Trophoblast cell (in vitro differentiated cells and primary cell): ENCODE measurements at regions not wholly inside any gene's neighbourhood (a gene's known extent, or its start where the extent isn't known, plus 50 kb on each side); places are given as distances from the start of the nearest gene placed in this dataset.

Source experiments
- DNase-seq, 2 donors: peaks; one replicate each; pipeline ENCODE4 v3.0.0-alpha.2; 2016
- H2AFZ ChIP-seq: 2 replicates; pipeline ENCODE4 v1.6.1; 2013; ENCODE audit warnings: low read length, moderate library complexity, mild to moderate bottlenecking; ENCODE audit not compliant: insufficient read depth, poor library complexity
- H2AK5ac ChIP-seq: 2 replicates; pipeline ENCODE4 v1.6.1; 2013; ENCODE audit warnings: mild to moderate bottlenecking, low read length
- H2BK120ac ChIP-seq: 2 replicates; pipeline ENCODE4 v1.6.1; 2013; ENCODE audit warnings: low read length, mild to moderate bottlenecking, moderate library complexity; ENCODE audit not compliant: insufficient read depth, poor library complexity
- H2BK12ac ChIP-seq: 2 replicates; pipeline ENCODE4 v1.6.1; 2013; ENCODE audit warnings: mild to moderate bottlenecking, low read length, moderate library complexity
- H2BK5ac ChIP-seq: 2 replicates; pipeline ENCODE4 v1.6.1; 2013; ENCODE audit warnings: low read length, low read depth, moderate library complexity, mild to moderate bottlenecking; ENCODE audit not compliant: poor library complexity
- H3K14ac ChIP-seq: 2 replicates; pipeline ENCODE4 v1.6.1; 2013; ENCODE audit warnings: mild to moderate bottlenecking, low read length
- H3K18ac ChIP-seq: 2 replicates; pipeline ENCODE4 v1.6.1; 2013; ENCODE audit warnings: mild to moderate bottlenecking, low read length
- H3K23ac ChIP-seq: 2 replicates; pipeline ENCODE4 v1.6.1; 2013; ENCODE audit warnings: low read length
- H3K27ac ChIP-seq: 2 replicates; pipeline ENCODE4 v1.5.1; 2013; ENCODE audit warnings: low read depth, mild to moderate bottlenecking, inconsistent platforms, low read length, moderate library complexity
- H3K27me3 ChIP-seq: 2 replicates; pipeline ENCODE4 v1.6.1; 2013; ENCODE audit warnings: inconsistent platforms, mild to moderate bottlenecking, low read length, moderate library complexity; ENCODE audit not compliant: insufficient read depth
- H3K36me3 ChIP-seq, 2 experiments: 1 replicate in 1 of 2; 2 replicates in 1 of 2; pipeline ENCODE4 v1.6.1; 2013; ENCODE audit warnings: low read length in 2 of 2, mild to moderate bottlenecking in 2 of 2, moderate library complexity in 1 of 2; ENCODE audit not compliant: insufficient read depth in 2 of 2, control insufficient read depth in 1 of 2
- H3K4ac ChIP-seq: 2 replicates; pipeline ENCODE4 v1.6.1; 2013; ENCODE audit warnings: low read depth, mild to moderate bottlenecking, low read length, moderate library complexity
- H3K4me1 ChIP-seq, 2 experiments: 1 replicate in 1 of 2; 2 replicates in 1 of 2; pipeline ENCODE4 v1.6.1; 2013; ENCODE audit warnings: low read length in 2 of 2, mild to moderate bottlenecking in 2 of 2, moderate library complexity in 1 of 2; ENCODE audit not compliant: insufficient read depth in 2 of 2, control insufficient read depth in 1 of 2
- H3K4me2 ChIP-seq: 2 replicates; pipeline ENCODE4 v1.6.1; 2013; ENCODE audit warnings: inconsistent platforms, mild to moderate bottlenecking, low read length, moderate library complexity
- H3K4me3 ChIP-seq: 2 replicates; pipeline ENCODE4 v1.5.1; 2013; ENCODE audit warnings: mild to moderate bottlenecking, low read depth, low read length, inconsistent platforms
- H3K79me1 ChIP-seq: one replicate; pipeline ENCODE4 v1.6.1; 2013; ENCODE audit warnings: low read length
- H3K79me2 ChIP-seq: 2 replicates; pipeline ENCODE4 v1.6.1; 2013; ENCODE audit warnings: low read length, mild to moderate bottlenecking; ENCODE audit not compliant: control insufficient read depth, insufficient read depth, poor library complexity
- H3K9ac ChIP-seq: 2 replicates; pipeline ENCODE4 v1.6.1; 2013; ENCODE audit warnings: mild to moderate bottlenecking, low read length
- H3K9me3 ChIP-seq: 2 replicates; pipeline ENCODE4 v1.6.1; 2013; ENCODE audit warnings: low read depth, mild to moderate bottlenecking, control low read depth, inconsistent platforms, low read length; ENCODE audit not compliant: insufficient read depth
- H4K12ac ChIP-seq: 2 replicates; pipeline ENCODE4 v1.6.1; 2013; ENCODE audit warnings: low read depth, mild to moderate bottlenecking, low read length, moderate library complexity
- H4K8ac ChIP-seq: 2 replicates; pipeline ENCODE4 v1.6.1; 2013; ENCODE audit warnings: low read depth, mild to moderate bottlenecking, low read length, moderate library complexity
- H4K91ac ChIP-seq: one replicate; pipeline ENCODE4 v1.6.1; 2013; ENCODE audit warnings: low read depth, mild to moderate bottlenecking, low read length, moderate library complexity
- WGBS: extraction: QIAGEN DNeasy Blood & Tissue Kit; methylation state at CpG from one replicate; pipeline ENCODE4 v1.1.7; 2013; ENCODE audit warnings: missing lambda C conversion rate; ENCODE audit not compliant: insufficient read length, insufficient coverage; ENCODE audit errors: extremely low coverage; 5-methylcytosine and 5-hydroxymethylcytosine counted together

DNA sequence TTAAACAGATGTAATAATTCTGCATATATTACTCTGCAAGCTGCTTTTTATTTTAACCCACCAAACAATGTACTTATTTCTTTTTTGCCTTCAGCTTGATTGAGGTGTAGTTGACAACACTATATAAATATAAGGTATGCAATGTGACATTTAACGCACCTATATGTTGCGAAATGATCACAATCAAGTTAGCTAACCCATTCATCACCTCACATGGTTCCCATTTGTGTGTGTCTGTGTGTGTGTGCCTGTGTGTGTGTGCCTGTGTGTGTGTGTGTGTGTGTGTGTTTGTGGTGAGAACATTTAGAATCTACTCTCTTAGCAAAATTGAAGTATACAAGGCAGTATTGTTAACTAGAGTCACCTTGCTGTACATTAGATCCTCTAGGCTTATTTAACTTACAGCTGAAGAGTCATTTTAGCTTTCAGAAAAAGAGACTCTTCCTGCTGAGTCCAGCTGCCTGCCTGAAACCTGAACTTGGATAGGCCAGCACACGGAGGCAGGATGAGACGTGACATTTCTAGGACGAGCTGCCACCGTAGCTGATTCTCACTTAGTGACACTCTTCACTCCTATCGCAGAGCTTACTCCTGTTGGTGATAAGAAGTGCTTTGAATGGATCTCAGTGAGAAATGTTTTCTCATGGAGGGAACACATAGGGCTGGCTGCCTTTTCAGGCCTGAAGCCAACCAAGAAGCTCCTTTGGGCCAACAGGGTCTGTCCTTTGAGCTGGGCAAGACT lies 126.5 kb upstream of the RIPOR2 start:
- WGBS, result no CpG with 5 or more reads among the region's 7 CpGs
- no peak overlapping the region for H4K8ac ChIP-seq
- H2AFZ ChIP-seq, result no peak overlapping the region
- no peak overlapping the region for H3K4me3 ChIP-seq
- no peak overlapping the region for H4K91ac ChIP-seq
- no peak overlapping the region for H2BK120ac ChIP-seq
- no peak overlapping the region for H3K9ac ChIP-seq
- H3K36me3 ChIP-seq, result no peaks in the 10 kb centered on the region
- H2BK12ac ChIP-seq, result no peak overlapping the region
- no peak overlapping the region for H3K18ac ChIP-seq
- no peaks in the 10 kb centered on the region for H3K4me1 ChIP-seq
- H3K79me2 ChIP-seq, result no peaks in the 10 kb centered on the region
- no peak overlapping the region for H2AK5ac ChIP-seq
- no peak overlapping the region for H3K4me2 ChIP-seq
- H4K12ac ChIP-seq, result no peak overlapping the region
- H3K79me1 ChIP-seq, result no peaks in the 10 kb centered on the region
- no peak for DNase-seq
- H3K4ac ChIP-seq, result no peak overlapping the region
- H3K27ac ChIP-seq, result no peak overlapping the region
- H3K27me3 ChIP-seq, result no peaks in the 10 kb centered on the region
- no peak overlapping the region for H3K23ac ChIP-seq
- no peaks in the 10 kb centered on the region for H3K9me3 ChIP-seq
- H2BK5ac ChIP-seq, result no peak overlapping the region
- no peak overlapping the region for H3K14ac ChIP-seq

DNA sequence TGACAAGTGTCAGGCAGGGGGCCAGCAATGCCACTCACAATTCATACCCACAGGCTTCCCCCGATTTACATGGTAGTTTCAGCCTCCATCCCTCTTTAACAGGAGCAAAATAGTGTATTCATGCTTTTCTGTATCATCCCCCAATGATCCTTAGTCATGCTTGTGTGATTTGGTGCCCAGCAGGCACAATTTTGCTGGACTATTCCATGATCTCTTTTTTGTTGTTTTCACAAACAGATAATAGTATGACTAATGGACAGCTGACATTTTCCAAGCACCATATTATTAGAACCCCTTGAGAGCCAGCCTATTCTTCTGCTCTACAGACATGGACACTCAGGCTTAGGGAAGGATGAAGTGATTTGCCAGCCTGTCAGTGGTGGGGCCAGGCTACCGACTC lies 128.2 kb upstream of the RIPOR2 start:
- Histone ChIP-seq H2AK5ac (no peak overlapping the region), H3K36me3 (no peaks in the 10 kb centered on the region), H2BK5ac (no peak overlapping the region), H3K4me2 (no peak overlapping the region), H3K27ac (no peak overlapping the region), H3K27me3 (no peaks in the 10 kb centered on the region), H4K91ac (no peak overlapping the region), H2BK120ac (no peak overlapping the region), H3K14ac (no peak overlapping the region), H3K4me3 (no peak overlapping the region), H2BK12ac (no peak overlapping the region), H3K4me1 (no peaks in the 10 kb centered on the region), H2AFZ (no peak overlapping the region), H4K12ac (no peak overlapping the region), H3K9me3 (no peaks in the 10 kb centered on the region), H3K4ac (no peak overlapping the region), H4K8ac (no peak overlapping the region), H3K23ac (no peak overlapping the region), H3K79me1 (no peaks in the 10 kb centered on the region), H3K79me2 (no peaks in the 10 kb centered on the region), H3K9ac (no peak overlapping the region), H3K18ac (no peak overlapping the region)
- no peak for DNase-seq
- no CpG with 5 or more reads among the region's 2 CpGs for WGBS

DNA sequence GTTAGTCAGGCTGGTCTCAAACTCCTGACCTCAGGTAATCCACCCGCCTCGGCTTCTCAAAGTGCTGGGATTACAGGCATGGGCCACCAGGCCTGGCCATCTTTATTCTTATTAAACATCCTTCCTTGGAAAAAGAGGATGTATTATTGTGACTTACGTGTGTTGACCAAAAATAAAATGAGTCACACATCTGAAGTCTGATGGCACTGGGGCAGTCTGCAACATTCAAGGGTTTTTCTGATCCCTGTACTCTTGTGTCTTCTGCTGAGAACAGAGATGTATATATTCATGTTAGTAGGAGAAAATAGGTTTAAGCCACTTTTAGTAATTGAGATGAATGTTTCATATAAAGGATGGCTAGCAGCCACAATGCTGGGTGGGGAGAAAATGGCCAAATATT lies 129.9 kb upstream of the RIPOR2 start:
- DNase-seq, result no peak

DNA sequence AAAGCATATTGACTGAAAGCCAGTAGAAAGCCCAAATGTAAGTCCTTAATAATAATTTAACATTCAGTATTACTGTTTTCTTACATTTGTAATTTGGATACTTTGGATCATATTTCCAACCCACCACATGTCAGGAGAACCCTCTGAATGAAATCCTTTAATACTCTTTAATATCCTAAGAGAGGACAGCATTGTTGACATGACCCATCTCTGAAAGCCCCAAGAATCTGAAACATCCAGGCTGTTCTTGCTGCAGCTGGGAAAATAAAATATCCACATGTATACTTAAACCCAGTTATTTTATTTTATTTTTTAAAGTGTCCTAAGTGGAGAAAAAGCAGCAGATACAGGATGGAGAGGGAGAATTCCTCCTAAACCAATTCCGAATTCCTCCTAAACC lies 130.8 kb upstream of the RIPOR2 start:
- DNase-seq, result no peak
- Histone ChIP-seq H2AK5ac (no peak overlapping the region), H3K79me1 (no peaks in the 10 kb centered on the region), H3K79me2 (no peaks in the 10 kb centered on the region), H4K12ac (no peak overlapping the region), H2BK120ac (no peak overlapping the region), H3K14ac (no peak overlapping the region), H3K9ac (no peak overlapping the region), H3K23ac (no peak overlapping the region), H3K27ac (no peak overlapping the region), H3K4me3 (no peak overlapping the region), H2BK12ac (no peak overlapping the region), H3K18ac (no peak overlapping the region), H3K4ac (no peak overlapping the region), H2AFZ (no peak overlapping the region), H3K4me2 (no peak overlapping the region), H3K4me1 (no peaks in the 10 kb centered on the region), H3K27me3 (no peaks in the 10 kb centered on the region), H4K8ac (no peak overlapping the region), H3K36me3 (no peaks in the 10 kb centered on the region), H4K91ac (no peak overlapping the region), H2BK5ac (no peak overlapping the region), H3K9me3 (no peaks in the 10 kb centered on the region)
- WGBS, result no CpG with 5 or more reads among the region's 1 CpG

More for the DNA sequence above, 129.9 kb upstream of the RIPOR2 start:
- no CpG with 5 or more reads among the region's 3 CpGs for WGBS
- Histone ChIP-seq H3K9me3 (no peaks in the 10 kb centered on the region), H3K79me2 (no peaks in the 10 kb centered on the region), H2AK5ac (no peak overlapping the region), H2BK120ac (no peak overlapping the region), H3K27ac (no peak overlapping the region), H3K36me3 (no peaks in the 10 kb centered on the region), H2BK12ac (no peak overlapping the region), H3K4me1 (no peaks in the 10 kb centered on the region), H4K8ac (no peak overlapping the region), H3K4me3 (no peak overlapping the region), H3K14ac (no peak overlapping the region), H3K18ac (no peak overlapping the region), H3K79me1 (no peaks in the 10 kb centered on the region), H2BK5ac (no peak overlapping the region), H3K4ac (no peak overlapping the region), H3K27me3 (no peaks in the 10 kb centered on the region), H3K23ac (no peak overlapping the region), H3K4me2 (no peak overlapping the region), H4K12ac (no peak overlapping the region), H2AFZ (no peak overlapping the region), H4K91ac (no peak overlapping the region), H3K9ac (no peak overlapping the region)
